Endothelial cell of umbilical vein (primary cell): ENCODE measurements at regions not wholly inside any gene's neighbourhood (a gene's known extent, or its start where the extent isn't known, plus 50 kb on each side); places are given as distances from the start of the nearest gene placed in this dataset.

Experiments
- BruUV-seq: library from RNA; stranded (reverse); fragments of 400-500 nt; replicated peaks from 2 replicates; lab custom pipeline; 2021; lab: Mats Ljungman, UMichigan
- CTCF ChIA-PET: fragments of 300-600, 350-600 bp; sonication (Branson Sonifier 250); formaldehyde crosslinking; loops from one replicate; lab custom pipeline; 2021; ENCODE audit warnings: antibody characterized with exemption, inconsistent platforms; lab: Charles Lee
- POLR2A ChIA-PET: fragments of 300-600, 350-600 bp; sonication (Branson Sonifier 250); formaldehyde crosslinking; loops from one replicate; lab custom pipeline; 2021; ENCODE audit warnings: antibody characterized with exemption, inconsistent platforms; lab: Charles Lee
- DNase-seq: peaks from one replicate; pipeline ENCODE4 v3.0.0-alpha.2; 2011; ENCODE audit warnings: low read depth, low spot score
- FAIRE-seq: peaks from 2 replicates; lab custom pipeline; 2011; peaks lifted over from hg19 to GRCh38; lab: Jason Lieb, UNC
- H2AFZ ChIP-seq: 2 replicates; pipeline ENCODE4 v1.6.0; 2012; ENCODE audit warnings: low read depth, low read length, control low read depth, inconsistent platforms
- H3K27ac ChIP-seq: 2 replicates; pipeline ENCODE4 v1.5.1; 2011; ENCODE audit warnings: low read depth, mild to moderate bottlenecking, control low read depth, low read length, moderate library complexity; ENCODE audit not compliant: insufficient read depth
- H3K27me3 ChIP-seq, 2 experiments: 2 replicates each; pipeline versions ENCODE4 v1.6.0 to v1.6.1; 2011; ENCODE audit warnings: low read length in 2 of 2, mixed read lengths in 1 of 2; ENCODE audit not compliant: control insufficient read depth in 2 of 2, insufficient read depth in 2 of 2
- H3K36me3 ChIP-seq, 2 experiments: 2 replicates in 1 of 2; 3 replicates in 1 of 2; pipeline ENCODE4 v1.5.1; 2011; ENCODE audit warnings: low read length in 2 of 2, mild to moderate bottlenecking in 1 of 2, moderate library complexity in 1 of 2; ENCODE audit not compliant: control insufficient read depth in 2 of 2, insufficient read depth in 2 of 2; ENCODE audit errors: extremely low read depth in 1 of 2
- H3K4me1 ChIP-seq: 3 replicates; pipeline ENCODE4 v1.5.1; 2011; ENCODE audit warnings: mild to moderate bottlenecking, low read length; ENCODE audit not compliant: control insufficient read depth, insufficient read depth; ENCODE audit errors: extremely low read depth
- H3K4me2 ChIP-seq: 2 replicates; pipeline ENCODE4 v1.6.1; 2011; ENCODE audit warnings: low read length, control low read depth, mixed read lengths; ENCODE audit not compliant: insufficient read depth
- H3K4me3 ChIP-seq, 3 experiments: fragments of 200-600 bp in 1 of 3; sonication (generic), shearing (Covaris generic) in 1 of 3; replicated peaks in 1 of 3; 2 replicates each; pipeline ENCODE4 v1.5.1; 2011 to 2016; ENCODE audit warnings: control low read depth in 3 of 3, low read length in 3 of 3, mild to moderate bottlenecking in 2 of 3, inconsistent platforms in 1 of 3, low read depth in 1 of 3, moderate library complexity in 1 of 3; ENCODE audit not compliant: insufficient read depth in 1 of 3
- H3K79me2 ChIP-seq: 2 replicates; pipeline ENCODE4 v1.6.0; 2012; ENCODE audit warnings: low read length, inconsistent platforms; ENCODE audit not compliant: control insufficient read depth, insufficient read depth
- H3K9ac ChIP-seq: replicated peaks from 2 replicates; pipeline ENCODE3; 2011; ENCODE audit warnings: low read length, control low read depth; ENCODE audit not compliant: insufficient read depth; ENCODE audit errors: extremely low read depth
- H3K9me1 ChIP-seq: replicated peaks from 3 replicates; pipeline ENCODE4 v1.6.0; 2011; ENCODE audit warnings: mild to moderate bottlenecking, low read length; ENCODE audit not compliant: control insufficient read depth, insufficient read depth; ENCODE audit errors: extremely low read depth
- H3K9me3 ChIP-seq: replicated peaks from 2 replicates; pipeline ENCODE4 v1.5.1; 2012; ENCODE audit warnings: low read length, inconsistent platforms; ENCODE audit not compliant: control insufficient read depth, insufficient read depth
- H4K20me1 ChIP-seq: replicated peaks from 2 replicates; pipeline ENCODE3; 2011; ENCODE audit warnings: mild to moderate bottlenecking, low read length; ENCODE audit not compliant: control insufficient read depth, insufficient read depth; ENCODE audit errors: extremely low read depth
- EZH2 ChIP-seq: IDR thresholded peaks from 2 replicates; pipeline ENCODE4 v1.6.1; 2012; ENCODE audit warnings: borderline replicate concordance, low read depth, mild to moderate bottlenecking, moderate library complexity, low read length, inconsistent platforms; ENCODE audit not compliant: severe bottlenecking
- FOS ChIP-seq: IDR thresholded peaks from 2 replicates; pipeline ENCODE4 v1.6.1; 2011; ENCODE audit warnings: mild to moderate bottlenecking, low read length, moderate library complexity, borderline replicate concordance; ENCODE audit not compliant: insufficient read depth
- GATA2 ChIP-seq: IDR thresholded peaks from 2 replicates; pipeline ENCODE4 v1.7.0; 2011; ENCODE audit warnings: low read depth, mild to moderate bottlenecking, moderate library complexity, mixed read lengths, low read length; ENCODE audit not compliant: insufficient read length, insufficient read depth
- JUN ChIP-seq: IDR thresholded peaks from 2 replicates; pipeline ENCODE4 v1.6.1; 2011; ENCODE audit warnings: borderline replicate concordance, low read depth; ENCODE audit not compliant: insufficient read length, insufficient read depth
- MYC ChIP-seq: IDR thresholded peaks from one replicate; pipeline ENCODE4 v1.6.1; 2011; ENCODE audit warnings: mild to moderate bottlenecking, low read depth, low read length
- POLR2A ChIP-seq: IDR thresholded peaks from 2 replicates; pipeline ENCODE4 v1.6.1; 2012; ENCODE audit warnings: low read depth, mild to moderate bottlenecking, control low read depth, low read length
- POLR2AphosphoS5 ChIP-seq: IDR thresholded peaks from 2 replicates; pipeline ENCODE4 v1.6.1; 2012; ENCODE audit warnings: low read depth, mild to moderate bottlenecking, control low read depth, low read length, moderate library complexity; ENCODE audit not compliant: insufficient read depth
- dilution Hi-C: fragments of 300-500 bp; cut with MboI; formaldehyde crosslinking; loops from one replicate; pipeline ENCODE4 v1.15.0; 2019; ENCODE audit warnings: low sequenced_read_pairs; ENCODE audit not compliant: extremely low pct_ligation_motif_present
- intact Hi-C: fragments of 100-400 bp; cut with micrococcal nuclease; formaldehyde crosslinking; loops from one replicate; pipeline ENCODE4 v1.10.0; 2022
- TF ChIP-seq, protein P1 (sequence below), 2 donors: IDR thresholded peaks; 1 replicate in 1 of 2; 2 replicates in 1 of 2; pipeline ENCODE4 v1.5.1; 2011; ENCODE audit warnings: low read length in 2 of 2, mild to moderate bottlenecking in 2 of 2, moderate library complexity in 2 of 2, control low read depth in 1 of 2, inconsistent platforms in 1 of 2, low read depth in 1 of 2; ENCODE audit not compliant: insufficient read depth in 1 of 2; ENCODE audit errors: extremely low read depth in 1 of 2
- TF ChIP-seq, protein P2 (sequence below): IDR thresholded peaks from 2 replicates; pipeline ENCODE4 v1.6.1; 2011; ENCODE audit not compliant: insufficient read depth, insufficient read length

DNA sequence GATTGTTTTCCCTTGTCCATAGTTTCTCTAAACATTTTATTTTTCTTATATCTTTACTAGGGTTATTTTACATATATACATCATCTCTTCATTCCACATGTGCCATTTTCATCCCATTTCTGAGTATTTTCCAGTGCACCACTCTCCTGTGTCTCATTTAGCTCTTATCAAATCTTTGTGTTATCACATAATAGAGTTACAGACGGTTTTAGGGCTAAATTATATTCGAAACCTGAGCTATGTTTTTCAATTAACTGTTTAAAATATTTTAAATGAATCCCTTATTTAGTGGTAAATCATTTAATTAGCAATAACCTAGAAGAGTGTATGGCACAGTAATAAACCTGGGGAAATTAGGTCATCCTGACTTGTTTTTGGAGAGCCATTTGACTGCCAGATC is 160.4 kb upstream of the DCN start:
- no peak overlapping the region for H3K4me2 ChIP-seq
- no peak overlapping the region for H2AFZ ChIP-seq
- no peaks in the 10 kb centered on the region for H4K20me1 ChIP-seq
- no peak overlapping the region for H3K9ac ChIP-seq
- H3K4me1 ChIP-seq, result no peaks in the 10 kb centered on the region
- no peak overlapping the region for H3K4me3 ChIP-seq
- H3K9me1 ChIP-seq, result no peaks in the 10 kb centered on the region
- DNase-seq (no peak), FAIRE-seq (no peak)
- H3K79me2 ChIP-seq, result no peaks in the 10 kb centered on the region
- intact Hi-C loops, result no loop called here
- dilution Hi-C loops, result no loop called here
- ChIA-PET CTCF (interaction anchor here (1.1 kb wide), 1 partner anchor 17 kb away, joined by 11 read pairs; no protein-coding TSS in a partner anchor), POLR2A (no interaction called here)
- no peaks in the 10 kb centered on the region for H3K27me3 ChIP-seq
- no TSS peak for BruUV-seq
- no peak overlapping the region for H3K27ac ChIP-seq
- TF ChIP-seq, protein P1, sequence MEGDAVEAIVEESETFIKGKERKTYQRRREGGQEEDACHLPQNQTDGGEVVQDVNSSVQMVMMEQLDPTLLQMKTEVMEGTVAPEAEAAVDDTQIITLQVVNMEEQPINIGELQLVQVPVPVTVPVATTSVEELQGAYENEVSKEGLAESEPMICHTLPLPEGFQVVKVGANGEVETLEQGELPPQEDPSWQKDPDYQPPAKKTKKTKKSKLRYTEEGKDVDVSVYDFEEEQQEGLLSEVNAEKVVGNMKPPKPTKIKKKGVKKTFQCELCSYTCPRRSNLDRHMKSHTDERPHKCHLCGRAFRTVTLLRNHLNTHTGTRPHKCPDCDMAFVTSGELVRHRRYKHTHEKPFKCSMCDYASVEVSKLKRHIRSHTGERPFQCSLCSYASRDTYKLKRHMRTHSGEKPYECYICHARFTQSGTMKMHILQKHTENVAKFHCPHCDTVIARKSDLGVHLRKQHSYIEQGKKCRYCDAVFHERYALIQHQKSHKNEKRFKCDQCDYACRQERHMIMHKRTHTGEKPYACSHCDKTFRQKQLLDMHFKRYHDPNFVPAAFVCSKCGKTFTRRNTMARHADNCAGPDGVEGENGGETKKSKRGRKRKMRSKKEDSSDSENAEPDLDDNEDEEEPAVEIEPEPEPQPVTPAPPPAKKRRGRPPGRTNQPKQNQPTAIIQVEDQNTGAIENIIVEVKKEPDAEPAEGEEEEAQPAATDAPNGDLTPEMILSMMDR (IDR thresholded peaks at IDR 0.05; ENCODE audit: extremely low read depth in 1 of 2, insufficient read depth in 1 of 2, low read depth in 1 of 2, low read length in 2 of 2), result no peak
- TF ChIP-seq EZH2 (no peak), FOS (no peak), GATA2 (no peak), POLR2A (no peak), MYC (no peak), JUN (no peak), POLR2AphosphoS5 (no peak)
- TF ChIP-seq, protein P2, sequence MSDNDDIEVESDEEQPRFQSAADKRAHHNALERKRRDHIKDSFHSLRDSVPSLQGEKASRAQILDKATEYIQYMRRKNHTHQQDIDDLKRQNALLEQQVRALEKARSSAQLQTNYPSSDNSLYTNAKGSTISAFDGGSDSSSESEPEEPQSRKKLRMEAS, result no peak
- no peaks in the 10 kb centered on the region for H3K9me3 ChIP-seq
- H3K36me3 ChIP-seq, result no peaks in the 10 kb centered on the region
